ENCODE measurements at regions not wholly inside any gene's neighbourhood (a gene's known extent, or its start where the extent isn't known, plus 50 kb on each side); places are given as distances from the start of the nearest gene placed in this dataset.

DNA sequence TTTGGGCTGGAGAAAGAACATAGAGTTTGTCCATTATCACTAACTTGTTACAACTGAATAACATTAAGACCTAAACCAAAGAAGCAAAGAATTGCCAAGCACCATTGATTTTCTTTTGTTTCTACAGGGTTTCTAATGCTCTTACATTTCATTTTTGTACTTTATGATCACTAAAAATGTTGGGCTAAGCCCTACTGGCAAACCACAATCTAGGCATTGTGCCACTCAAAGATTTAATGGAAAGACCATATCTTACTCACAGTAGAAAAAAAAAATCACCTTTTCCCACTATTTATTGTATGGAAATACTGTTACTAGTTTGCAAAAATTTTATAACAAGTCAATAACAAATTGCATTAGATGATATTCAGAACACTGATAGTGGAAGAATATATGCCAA lies 447.4 kb upstream of the PKDCC start:
- Histone ChIP-seq H3K4me3 (replicated peaks; ENCODE audit: insufficient read depth, low read length) (no peak overlapping the region), H3K27ac (replicated peaks) (no peak overlapping the region), H3K27me3 (ENCODE audit: insufficient read depth, poor library complexity, severe bottlenecking) (no peaks in the 10 kb centered on the region)
- no peak for DNase-seq (ENCODE audit: low read depth in 1 of 2, low spot score in 1 of 2)
- TF ChIP-seq GABPA (IDR thresholded peaks at IDR 0.05; ENCODE audit: low read depth) (no peak), REST (IDR thresholded peaks at IDR 0.05; ENCODE audit: insufficient replicate concordance, low read depth) (no peak), POLR2AphosphoS5 (IDR thresholded peaks at IDR 0.05; ENCODE audit: low read depth) (no peak), SPI1 (IDR thresholded peaks at IDR 0.05; ENCODE audit: borderline replicate concordance, low read depth) (no peak), CTCF (IDR thresholded peaks at IDR 0.05; ENCODE audit: insufficient read depth, low read length) (no peak)

DNA sequence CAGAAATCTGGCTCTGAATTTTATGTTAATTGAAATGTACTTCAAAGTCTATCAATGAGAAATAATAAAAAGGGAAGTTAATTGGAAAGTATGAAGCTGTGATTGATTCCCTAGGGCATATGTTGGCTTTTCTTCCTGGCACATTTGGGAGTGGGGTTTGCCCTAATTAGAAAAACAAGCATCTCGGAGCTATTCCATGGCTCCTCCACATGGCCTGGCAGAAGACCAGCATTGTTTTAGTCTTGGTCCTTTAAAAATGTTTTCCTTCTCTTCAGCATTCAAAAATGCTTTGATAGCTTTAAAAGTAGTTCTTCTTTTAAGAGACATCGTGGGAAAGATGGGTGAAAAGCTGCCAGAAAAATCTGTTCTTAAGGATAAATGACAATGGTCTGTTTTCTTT lies 445.5 kb upstream of the PKDCC start:
- H3K27me3 ChIP-seq (ENCODE audit: insufficient read depth, poor library complexity, severe bottlenecking) = no peaks in the 10 kb centered on the region
- no peak for DNase-seq (ENCODE audit: low read depth in 1 of 2, low spot score in 1 of 2)
- no peak overlapping the region for H3K4me3 ChIP-seq (replicated peaks; ENCODE audit: insufficient read depth, low read length)
- no peak overlapping the region for H3K27ac ChIP-seq (replicated peaks)
- no peak for TF ChIP-seq POLR2AphosphoS5 (IDR thresholded peaks at IDR 0.05; ENCODE audit: low read depth)
- no peak for TF ChIP-seq CTCF (IDR thresholded peaks at IDR 0.05; ENCODE audit: insufficient read depth, low read length)
- TF ChIP-seq SPI1 (IDR thresholded peaks at IDR 0.05; ENCODE audit: borderline replicate concordance, low read depth) = no peak

- no peak for TF ChIP-seq POLR2AphosphoS5 (IDR thresholded peaks at IDR 0.05; ENCODE audit: low read depth)
- TF ChIP-seq REST (IDR thresholded peaks at IDR 0.05; ENCODE audit: insufficient replicate concordance, low read depth) = no peak
- TF ChIP-seq CTCF (IDR thresholded peaks at IDR 0.05; ENCODE audit: insufficient read depth, low read length) = no peak
- TF ChIP-seq SPI1 (IDR thresholded peaks at IDR 0.05; ENCODE audit: borderline replicate concordance, low read depth) = no peak
- TF ChIP-seq GABPA (IDR thresholded peaks at IDR 0.05; ENCODE audit: low read depth) = no peak
- no peak overlapping the region for H3K27ac ChIP-seq (replicated peaks)
- H3K4me3 ChIP-seq (replicated peaks; ENCODE audit: insufficient read depth, low read length) = no peak overlapping the region
- H3K27me3 ChIP-seq (ENCODE audit: insufficient read depth, poor library complexity, severe bottlenecking) = no peaks in the 10 kb centered on the region
- DNase-seq (ENCODE audit: low read depth in 1 of 2, low spot score in 1 of 2) = no peak
Observed at GRCh38 chr2:41605311-41605710, 442.5 kb upstream of the PKDCC start.

- no peak for DNase-seq (ENCODE audit: low read depth in 1 of 2, low spot score in 1 of 2)
- Histone ChIP-seq H3K27me3 (ENCODE audit: insufficient read depth, poor library complexity, severe bottlenecking) (no peaks in the 10 kb centered on the region), H3K4me3 (replicated peaks; ENCODE audit: insufficient read depth, low read length) (no peak overlapping the region), H3K27ac (replicated peaks) (no peak overlapping the region)
- TF ChIP-seq SPI1 (IDR thresholded peaks at IDR 0.05; ENCODE audit: borderline replicate concordance, low read depth) (no peak), CTCF (IDR thresholded peaks at IDR 0.05; ENCODE audit: insufficient read depth, low read length) (no peak), POLR2AphosphoS5 (IDR thresholded peaks at IDR 0.05; ENCODE audit: low read depth) (no peak), GABPA (IDR thresholded peaks at IDR 0.05; ENCODE audit: low read depth) (no peak), REST (IDR thresholded peaks at IDR 0.05; ENCODE audit: insufficient replicate concordance, low read depth) (no peak)
Observed at GRCh38 chr2:41605914-41606313, 441.9 kb upstream of the PKDCC start.

Data from HL-60 (cell line).